DND-41 (cell line): ENCODE measurements at regions not wholly inside any gene's neighbourhood (a gene's known extent, or its start where the extent isn't known, plus 50 kb on each side); places are given as distances from the start of the nearest gene placed in this dataset.

Source experiments
- ATAC-seq: fragments of 200-7000 bp; cut with Tn5 transposase; 3 replicates; pipeline ENCODE4 v1.9.1; 2021; ENCODE audit warnings: low read depth; ENCODE audit not compliant: insufficient read depth
- DNase-seq: peaks from one replicate; pipeline ENCODE4 v3.0.0-alpha.2; 2020
- H2AFZ ChIP-seq: 2 replicates; pipeline ENCODE4 v1.6.0; 2012; ENCODE audit warnings: low read depth, low read length
- H3K27ac ChIP-seq: 2 replicates; pipeline ENCODE4 v1.5.1; 2012; ENCODE audit warnings: low read length, inconsistent platforms
- H3K27me3 ChIP-seq: fragments of 200-600 bp; sonication (generic); 2 replicates; pipeline ENCODE4 v1.6.0; 2012; ENCODE audit warnings: low read length, mild to moderate bottlenecking, inconsistent platforms; ENCODE audit not compliant: insufficient read depth, poor library complexity
- H3K36me3 ChIP-seq: 2 replicates; pipeline ENCODE4 v1.5.1; 2012; ENCODE audit warnings: low read length, inconsistent platforms; ENCODE audit not compliant: insufficient read depth
- H3K4me1 ChIP-seq: 2 replicates; pipeline ENCODE4 v1.5.1; 2012; ENCODE audit warnings: mild to moderate bottlenecking, low read length; ENCODE audit not compliant: insufficient read depth
- H3K4me2 ChIP-seq: 2 replicates; pipeline ENCODE4 v1.6.0; 2012; ENCODE audit warnings: mild to moderate bottlenecking, moderate library complexity, low read length, inconsistent platforms; ENCODE audit not compliant: insufficient read depth
- H3K4me3 ChIP-seq, 2 experiments: fragments of 200-600 bp in 1 of 2; shearing (Covaris generic) in 1 of 2; 2 replicates each; pipeline ENCODE4 v1.5.1; 2012 to 2016; ENCODE audit warnings: inconsistent platforms in 2 of 2, low read length in 2 of 2, mild to moderate bottlenecking in 2 of 2, low read depth in 1 of 2, moderate library complexity in 1 of 2
- H3K79me2 ChIP-seq: 2 replicates; pipeline ENCODE4 v1.6.0; 2012; ENCODE audit warnings: low read length, inconsistent platforms; ENCODE audit not compliant: insufficient read depth
- H3K9ac ChIP-seq: 2 replicates; pipeline ENCODE4 v1.6.0; 2012; ENCODE audit warnings: low read depth, mild to moderate bottlenecking, inconsistent platforms, low read length, moderate library complexity
- H3K9me3 ChIP-seq: 2 replicates; pipeline ENCODE4 v1.5.1; 2012; ENCODE audit warnings: low read length, moderate library complexity, mild to moderate bottlenecking, inconsistent platforms; ENCODE audit not compliant: insufficient read depth, severe bottlenecking
- H4K20me1 ChIP-seq: 2 replicates; pipeline ENCODE4 v1.6.0; 2012; ENCODE audit warnings: low read length; ENCODE audit not compliant: insufficient read depth
- CTCF ChIP-seq: IDR thresholded peaks from 2 replicates; pipeline ENCODE4 v1.5.1; 2012; ENCODE audit warnings: borderline replicate concordance, low read length, moderate library complexity, mild to moderate bottlenecking; ENCODE audit not compliant: poor library complexity, severe bottlenecking; ENCODE audit errors: extremely low read depth
- EZH2 ChIP-seq: IDR thresholded peaks from 3 replicates; pipeline ENCODE4 v1.6.1; 2012; ENCODE audit warnings: borderline replicate concordance, low read depth, mild to moderate bottlenecking, moderate library complexity, low read length, inconsistent platforms; ENCODE audit not compliant: severe bottlenecking

- H2AFZ ChIP-seq, result no peak overlapping the region
- H3K27me3 ChIP-seq, result no peaks in the 10 kb centered on the region
- no peaks in the 10 kb centered on the region for H3K36me3 ChIP-seq
- H3K4me1 ChIP-seq, result no peaks in the 10 kb centered on the region
- no peak for TF ChIP-seq EZH2
- no peak for TF ChIP-seq CTCF
- H3K9ac ChIP-seq, result no peak overlapping the region
- no peaks in the 10 kb centered on the region for H4K20me1 ChIP-seq
- H3K9me3 ChIP-seq, result no peaks in the 10 kb centered on the region
- H3K4me3 ChIP-seq, result no peak overlapping the region
- H3K4me2 ChIP-seq, result no peak overlapping the region
- H3K79me2 ChIP-seq, result no peaks in the 10 kb centered on the region
- no peak for DNase-seq
- no peak overlapping the region for H3K27ac ChIP-seq
- no peak for ATAC-seq
These were observed 186.2 kb downstream of the ANKRD50 start for GRCh38 chr4:124526331-124526730.

- H3K4me1 ChIP-seq, result no peaks in the 10 kb centered on the region
These were observed 185.8 kb downstream of the ANKRD50 start for GRCh38 chr4:124526769-124527168.

GRCh38 chr4:124527364-124527763 lies 185.2 kb downstream of the ANKRD50 start:
- ATAC-seq (no peak), DNase-seq (no peak)
- H4K20me1 ChIP-seq, result no peaks in the 10 kb centered on the region
- no peaks in the 10 kb centered on the region for H3K4me1 ChIP-seq
- H3K27me3 ChIP-seq, result no peaks in the 10 kb centered on the region
- H3K27ac ChIP-seq, result no peak overlapping the region
- H3K9ac ChIP-seq, result no peak overlapping the region
- no peaks in the 10 kb centered on the region for H3K9me3 ChIP-seq
- no peak for TF ChIP-seq CTCF
- TF ChIP-seq EZH2, result no peak
- no peaks in the 10 kb centered on the region for H3K36me3 ChIP-seq
- no peaks in the 10 kb centered on the region for H3K79me2 ChIP-seq
- no peak overlapping the region for H3K4me3 ChIP-seq
- no peak overlapping the region for H2AFZ ChIP-seq
- no peak overlapping the region for H3K4me2 ChIP-seq

More at GRCh38 chr4:124526769-124527168, 185.8 kb downstream of the ANKRD50 start:
- Histone ChIP-seq H3K9me3 (no peaks in the 10 kb centered on the region), H3K79me2 (no peaks in the 10 kb centered on the region), H3K27ac (no peak overlapping the region), H3K27me3 (no peaks in the 10 kb centered on the region), H3K4me2 (no peak overlapping the region), H3K36me3 (no peaks in the 10 kb centered on the region), H3K9ac (no peak overlapping the region), H2AFZ (no peak overlapping the region), H3K4me3 (no peak overlapping the region), H4K20me1 (no peaks in the 10 kb centered on the region)
- no peak for DNase-seq
- TF ChIP-seq EZH2, result no peak
- TF ChIP-seq CTCF, result no peak
- no peak for ATAC-seq

GRCh38 chr4:124529131-124529530 lies 183.4 kb downstream of the ANKRD50 start:
- TF ChIP-seq CTCF (no peak), EZH2 (no peak)
- no peak for ATAC-seq
- Histone ChIP-seq H4K20me1 (no peaks in the 10 kb centered on the region), H3K4me2 (no peak overlapping the region), H3K9me3 (no peaks in the 10 kb centered on the region), H3K79me2 (no peaks in the 10 kb centered on the region), H3K9ac (no peak overlapping the region), H3K36me3 (no peaks in the 10 kb centered on the region), H3K27me3 (no peaks in the 10 kb centered on the region), H2AFZ (no peak overlapping the region), H3K4me3 (no peak overlapping the region), H3K4me1 (no peaks in the 10 kb centered on the region), H3K27ac (no peak overlapping the region)
- no peak for DNase-seq
